GM23338 (cell line): ENCODE measurements at regions not wholly inside any gene's neighbourhood (a gene's known extent, or its start where the extent isn't known, plus 50 kb on each side); places are given as distances from the start of the nearest gene placed in this dataset.

ENCODE experiments used
- ATAC-seq: fragments of 200-7000 bp; cut with Tn5 transposase; 3 replicates; pipeline ENCODE4 v1.9.1; 2020
- DNase-seq: peaks from one replicate; pipeline ENCODE4 v3.0.0-alpha.2; 2015; ENCODE audit warnings: low spot score
- H2AFZ ChIP-seq: fragments of 200-600 bp; sonication (generic); 2 replicates; pipeline ENCODE4 v1.8.0; 2016; ENCODE audit warnings: antibody characterized with exemption, mild to moderate bottlenecking, moderate library complexity
- H3F3A ChIP-seq: fragments of 200-600 bp; sonication (generic); replicated peaks from 2 replicates; pipeline ENCODE4 v1.8.0; 2017; ENCODE audit warnings: antibody characterized with exemption, mixed run types, low read depth
- H3K27ac ChIP-seq: fragments of 200-600 bp; sonication (generic); 2 replicates; pipeline ENCODE4 v1.6.1; 2016; ENCODE audit warnings: low read depth
- H3K27me3 ChIP-seq: fragments of 200-600 bp; sonication (generic); 2 replicates; pipeline ENCODE4 v1.8.0; 2016; ENCODE audit warnings: mild to moderate bottlenecking, mixed run types, moderate library complexity; ENCODE audit not compliant: insufficient read depth
- H3K36me3 ChIP-seq: fragments of 200-600 bp; sonication (generic); 2 replicates; pipeline ENCODE4 v1.8.0; 2016; ENCODE audit warnings: mild to moderate bottlenecking; ENCODE audit not compliant: insufficient read depth
- H3K4me1 ChIP-seq: fragments of 200-600 bp; sonication (generic); 2 replicates; pipeline ENCODE4 v1.8.0; 2016; ENCODE audit warnings: mild to moderate bottlenecking, moderate library complexity; ENCODE audit not compliant: insufficient read depth
- H3K4me2 ChIP-seq: fragments of 200-600 bp; sonication (generic); 2 replicates; pipeline ENCODE4 v1.7.1; 2017; ENCODE audit warnings: mixed run types
- H3K4me3 ChIP-seq: fragments of 200-600 bp; sonication (generic); 2 replicates; pipeline ENCODE4 v1.6.1; 2016; ENCODE audit warnings: mixed run types
- H3K79me2 ChIP-seq: fragments of 200-600 bp; sonication (generic); replicated peaks from 2 replicates; pipeline ENCODE4 v1.8.0; 2017; ENCODE audit warnings: mild to moderate bottlenecking; ENCODE audit not compliant: insufficient read depth
- H3K9me2 ChIP-seq: fragments of 200-600 bp; sonication (generic); 2 replicates; pipeline ENCODE4 v1.8.0; 2017; ENCODE audit not compliant: insufficient read depth
- H4K20me1 ChIP-seq: fragments of 200-600 bp; sonication (generic); replicated peaks from 2 replicates; pipeline ENCODE4 v1.8.0; 2017; ENCODE audit warnings: mild to moderate bottlenecking; ENCODE audit not compliant: insufficient read depth
- H3K27ac Mint-ChIP-seq: 2 replicates; pipeline ENCODE4 v1.8.0; 2020; ENCODE audit warnings: inconsistent platforms, mild to moderate bottlenecking, moderate library complexity, mixed read lengths
- H3K27me3 Mint-ChIP-seq: 3 replicates; pipeline ENCODE4 v1.8.0; 2022; ENCODE audit warnings: low read depth, mild to moderate bottlenecking, moderate library complexity, mixed read lengths, inconsistent platforms; ENCODE audit not compliant: insufficient read depth, poor library complexity
- H3K36me3 Mint-ChIP-seq: 3 replicates; pipeline ENCODE4 v1.8.0; 2021; ENCODE audit warnings: low read depth, mild to moderate bottlenecking, inconsistent platforms, moderate library complexity, mixed read lengths
- H3K4me1 Mint-ChIP-seq: 3 replicates; pipeline ENCODE4 v1.8.0; 2020; ENCODE audit warnings: mild to moderate bottlenecking, inconsistent platforms, mixed read lengths
- H3K4me3 Mint-ChIP-seq: 3 replicates; pipeline ENCODE4 v1.8.0; 2021; ENCODE audit warnings: moderate library complexity, mild to moderate bottlenecking, inconsistent platforms, mixed read lengths
- H3K9me3 Mint-ChIP-seq: 3 replicates; pipeline ENCODE4 v1.8.0; 2020; ENCODE audit warnings: moderate library complexity, mild to moderate bottlenecking, inconsistent platforms, mixed read lengths
- CREB1 ChIP-seq: fragments of 250-450 bp; sonication (Bioruptor Pico); IDR thresholded peaks from 2 replicates; pipeline ENCODE4 v1.5.0; 2020; ENCODE audit warnings: low read depth, mild to moderate bottlenecking, moderate library complexity
- ETS1 ChIP-seq: IDR thresholded peaks from 2 replicates; pipeline ENCODE4 v1.6.1; 2016; ENCODE audit warnings: antibody characterized with exemption
- EZH2 ChIP-seq: fragments of 200-600 bp; sonication (generic); IDR thresholded peaks from one replicate; pipeline ENCODE4 v1.8.0; 2017; ENCODE audit warnings: antibody characterized with exemption, mild to moderate bottlenecking, low read depth; ENCODE audit not compliant: unreplicated experiment
- EZH2phosphoT487 ChIP-seq: fragments of 200-600 bp; sonication (generic); IDR thresholded peaks from one replicate; pipeline ENCODE4 v1.8.1; 2018; ENCODE audit warnings: antibody characterized with exemption; ENCODE audit not compliant: unreplicated experiment
- JUNB ChIP-seq: IDR thresholded peaks from one replicate; pipeline ENCODE4 v1.6.1; 2016; ENCODE audit warnings: antibody characterized with exemption; ENCODE audit not compliant: unreplicated experiment
- POLR2AphosphoS5 ChIP-seq: IDR thresholded peaks from 2 replicates; pipeline ENCODE4 v1.6.1; 2016; ENCODE audit warnings: antibody characterized with exemption, low read depth
- STAT1 ChIP-seq: IDR thresholded peaks from one replicate; pipeline ENCODE4 v1.6.1; 2016; ENCODE audit warnings: antibody characterized with exemption; ENCODE audit not compliant: unreplicated experiment
- ZNF331 ChIP-seq: fragments of 250-450 bp; sonication (Bioruptor Pico); IDR thresholded peaks from 2 replicates; pipeline ENCODE4 v1.5.0; 2020; ENCODE audit warnings: low read depth, mild to moderate bottlenecking, moderate library complexity
- ZNF462 ChIP-seq: fragments of 250-450 bp; sonication (Bioruptor Pico); IDR thresholded peaks from 2 replicates; pipeline ENCODE4 v1.5.0; 2020; ENCODE audit warnings: mild to moderate bottlenecking, moderate library complexity

- no peak overlapping the region for H3K4me2 ChIP-seq
- ATAC-seq: no peak
- H3K36me3 Mint-ChIP-seq: no peaks in the 10 kb centered on the region
- no peak overlapping the region for H3K27ac Mint-ChIP-seq
- H3K27me3 ChIP-seq: no peaks in the 10 kb centered on the region
- no peaks in the 10 kb centered on the region for H3K9me3 Mint-ChIP-seq
- no peaks in the 10 kb centered on the region; the same call in 1 of the 2 replicates for H3K4me1 ChIP-seq
- no peak overlapping the region for H3K4me3 Mint-ChIP-seq
- H3K79me2 ChIP-seq: no peaks in the 10 kb centered on the region
- H3K4me1 Mint-ChIP-seq: no peaks in the 10 kb centered on the region; the same call in 2 of the 3 replicates
- H2AFZ ChIP-seq: no peak overlapping the region
- no peaks in the 10 kb centered on the region for H4K20me1 ChIP-seq
- TF ChIP-seq ZNF331 (CRISPR knock-in tag): no peak
- no peak for TF ChIP-seq EZH2
- no peak for TF ChIP-seq ETS1
- TF ChIP-seq EZH2phosphoT487: no peak
- no peak for TF ChIP-seq POLR2AphosphoS5
- TF ChIP-seq CREB1: no peak
- no peak for TF ChIP-seq JUNB
- no peak for TF ChIP-seq STAT1
- no peak overlapping the region for H3K27ac ChIP-seq
- no peaks in the 10 kb centered on the region for H3F3A ChIP-seq
- H3K9me2 ChIP-seq: no peaks in the 10 kb centered on the region
- H3K4me3 ChIP-seq: no peak overlapping the region
- H3K36me3 ChIP-seq: no peaks in the 10 kb centered on the region
- DNase-seq: no peak
- peaks cover 3% of the 10 kb centered on the region for H3K27me3 Mint-ChIP-seq
Observed at GRCh38 chr11:79670882-79671281, 230.1 kb upstream of the TENM4 start.

GRCh38 chr11:79668575-79668974 is 227.7 kb upstream of the TENM4 start:
- Histone ChIP-seq H3K79me2 (no peaks in the 10 kb centered on the region), H2AFZ (no peak overlapping the region; the same call in 1 of the 2 replicates), H3K27me3 (no peaks in the 10 kb centered on the region), H4K20me1 (no peaks in the 10 kb centered on the region), H3K4me3 (no peak overlapping the region), H3K36me3 (no peaks in the 10 kb centered on the region), H3K9me2 (no peaks in the 10 kb centered on the region), H3K27ac (no peak overlapping the region), H3F3A (no peaks in the 10 kb centered on the region), H3K4me2 (no peak overlapping the region), H3K4me1 (no peaks in the 10 kb centered on the region; the same call in 1 of the 2 replicates)
- DNase-seq: no peak
- no peaks in the 10 kb centered on the region for H3K9me3 Mint-ChIP-seq
- no peaks in the 10 kb centered on the region; the same call in 2 of the 3 replicates for H3K4me1 Mint-ChIP-seq
- ATAC-seq: no peak
- no peaks in the 10 kb centered on the region for H3K36me3 Mint-ChIP-seq
- H3K27ac Mint-ChIP-seq: no peak overlapping the region
- TF ChIP-seq POLR2AphosphoS5 (no peak), EZH2 (no peak)
- no peak overlapping the region for H3K4me3 Mint-ChIP-seq
- peaks cover 3% of the 10 kb centered on the region for H3K27me3 Mint-ChIP-seq

GRCh38 chr11:79667380-79667779 is 226.6 kb upstream of the TENM4 start:
- Mint-ChIP-seq H3K4me3 (no peak overlapping the region), H3K36me3 (no peaks in the 10 kb centered on the region), H3K9me3 (no peaks in the 10 kb centered on the region), H3K27me3 (peaks cover 3% of the 10 kb centered on the region), H3K27ac (no peak overlapping the region), H3K4me1 (peaks cover 5% of the 10 kb centered on the region; the same call in 2 of the 3 replicates)
- Histone ChIP-seq H3K4me1 (no peaks in the 10 kb centered on the region), H3K4me2 (no peak overlapping the region), H3K9me2 (no peaks in the 10 kb centered on the region), H3K27me3 (no peaks in the 10 kb centered on the region), H2AFZ (no peak overlapping the region), H3K27ac (no peak overlapping the region), H4K20me1 (no peaks in the 10 kb centered on the region), H3F3A (no peaks in the 10 kb centered on the region), H3K36me3 (no peaks in the 10 kb centered on the region), H3K4me3 (no peak overlapping the region), H3K79me2 (no peaks in the 10 kb centered on the region)
- ATAC-seq: no peak
- DNase-seq: no peak
- TF ChIP-seq ZNF462 (CRISPR knock-in tag): no peak
- no peak for TF ChIP-seq CREB1
- TF ChIP-seq ZNF331 (CRISPR knock-in tag): no peak
- TF ChIP-seq EZH2: no peak
